ENCODE measurements at regions not wholly inside any gene's neighbourhood (a gene's known extent, or its start where the extent isn't known, plus 50 kb on each side); places are given as distances from the start of the nearest gene placed in this dataset.

- Histone ChIP-seq H3K27ac (ENCODE audit: low read depth in 2 of 2, low read length in 1 of 2) (peak overlapping the region; percentile 85 to 98), H4K20me1 (ENCODE audit: insufficient read depth) (no peaks in the 10 kb centered on the region), H3K79me2 (ENCODE audit: insufficient read depth) (no peaks in the 10 kb centered on the region), H3K4me3 (ENCODE audit: low read depth in 2 of 2, low read length in 1 of 2) (no peak overlapping the region), H3K4me1 (ENCODE audit: control insufficient read depth in 1 of 2, insufficient read depth in 2 of 2, low read depth in 1 of 2, low read length in 1 of 2) (peaks cover 21 to 47% of the 10 kb centered on the region in 2 experiments), H3F3A (replicated peaks; ENCODE audit: insufficient read depth) (peaks cover 21% of the 10 kb centered on the region), H3K36me3 (replicated peaks in 1 of 2; ENCODE audit: control insufficient read depth in 1 of 2, insufficient read depth in 2 of 2, low read length in 1 of 2) (no peaks in the 10 kb centered on the region), H2AFZ (ENCODE audit: low read depth) (peak overlapping the region; percentile 66; the same call in 1 of the 2 replicates), H3K27me3 (ENCODE audit: insufficient read depth) (no peaks in the 10 kb centered on the region), H3K9ac (no peak overlapping the region), H3K9me3 (no peaks in the 10 kb centered on the region), H3K9me2 (no peaks in the 10 kb centered on the region), H3K4me2 (peak overlapping the region; percentile 48)
- no peak for DNase-seq
- TF ChIP-seq NFIC (IDR thresholded peaks at IDR 0.05; ENCODE audit: borderline replicate concordance) (no peak), FOXM1 (IDR thresholded peaks at IDR 0.05; ENCODE audit: low read depth) (no peak), NRF1 (IDR thresholded peaks at IDR 0.05; ENCODE audit: low read depth, low read length) (no peak), REST (IDR thresholded peaks at IDR 0.05; ENCODE audit: low read depth, low read length) (no peak), JUND (IDR thresholded peaks at IDR 0.05) (no peak), TEAD4 (IDR thresholded peaks at IDR 0.05; ENCODE audit: borderline replicate concordance, insufficient read depth) (no peak), SMC3 (IDR thresholded peaks at IDR 0.05; ENCODE audit: low read depth, low read length) (no peak), FOSL2 (IDR thresholded peaks at IDR 0.05; ENCODE audit: borderline replicate concordance, low read depth) (no peak), YY1 (IDR thresholded peaks at IDR 0.05; ENCODE audit: low read depth) (no peak), MEF2A (IDR thresholded peaks at IDR 0.05; ENCODE audit: borderline replicate concordance, low read depth) (no peak), GABPA (IDR thresholded peaks at IDR 0.05; ENCODE audit: low read depth) (no peak), CHD2 (IDR thresholded peaks at IDR 0.05; ENCODE audit: low read length, partially characterized antibody) (no peak)
- TF ChIP-seq, protein P1, sequence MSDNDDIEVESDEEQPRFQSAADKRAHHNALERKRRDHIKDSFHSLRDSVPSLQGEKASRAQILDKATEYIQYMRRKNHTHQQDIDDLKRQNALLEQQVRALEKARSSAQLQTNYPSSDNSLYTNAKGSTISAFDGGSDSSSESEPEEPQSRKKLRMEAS (IDR thresholded peaks at IDR 0.05; ENCODE audit: low read depth) = no peak
- TF ChIP-seq, protein P2, sequence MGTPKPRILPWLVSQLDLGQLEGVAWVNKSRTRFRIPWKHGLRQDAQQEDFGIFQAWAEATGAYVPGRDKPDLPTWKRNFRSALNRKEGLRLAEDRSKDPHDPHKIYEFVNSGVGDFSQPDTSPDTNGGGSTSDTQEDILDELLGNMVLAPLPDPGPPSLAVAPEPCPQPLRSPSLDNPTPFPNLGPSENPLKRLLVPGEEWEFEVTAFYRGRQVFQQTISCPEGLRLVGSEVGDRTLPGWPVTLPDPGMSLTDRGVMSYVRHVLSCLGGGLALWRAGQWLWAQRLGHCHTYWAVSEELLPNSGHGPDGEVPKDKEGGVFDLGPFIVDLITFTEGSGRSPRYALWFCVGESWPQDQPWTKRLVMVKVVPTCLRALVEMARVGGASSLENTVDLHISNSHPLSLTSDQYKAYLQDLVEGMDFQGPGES (IDR thresholded peaks at IDR 0.05; ENCODE audit: low read depth, low read length) = no peak
- TF ChIP-seq, protein P3, sequence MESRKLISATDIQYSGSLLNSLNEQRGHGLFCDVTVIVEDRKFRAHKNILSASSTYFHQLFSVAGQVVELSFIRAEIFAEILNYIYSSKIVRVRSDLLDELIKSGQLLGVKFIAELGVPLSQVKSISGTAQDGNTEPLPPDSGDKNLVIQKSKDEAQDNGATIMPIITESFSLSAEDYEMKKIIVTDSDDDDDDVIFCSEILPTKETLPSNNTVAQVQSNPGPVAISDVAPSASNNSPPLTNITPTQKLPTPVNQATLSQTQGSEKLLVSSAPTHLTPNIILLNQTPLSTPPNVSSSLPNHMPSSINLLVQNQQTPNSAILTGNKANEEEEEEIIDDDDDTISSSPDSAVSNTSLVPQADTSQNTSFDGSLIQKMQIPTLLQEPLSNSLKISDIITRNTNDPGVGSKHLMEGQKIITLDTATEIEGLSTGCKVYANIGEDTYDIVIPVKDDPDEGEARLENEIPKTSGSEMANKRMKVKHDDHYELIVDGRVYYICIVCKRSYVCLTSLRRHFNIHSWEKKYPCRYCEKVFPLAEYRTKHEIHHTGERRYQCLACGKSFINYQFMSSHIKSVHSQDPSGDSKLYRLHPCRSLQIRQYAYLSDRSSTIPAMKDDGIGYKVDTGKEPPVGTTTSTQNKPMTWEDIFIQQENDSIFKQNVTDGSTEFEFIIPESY (IDR thresholded peaks at IDR 0.05; ENCODE audit: borderline replicate concordance, low read depth) = no peak
- TF ChIP-seq, protein P4, sequence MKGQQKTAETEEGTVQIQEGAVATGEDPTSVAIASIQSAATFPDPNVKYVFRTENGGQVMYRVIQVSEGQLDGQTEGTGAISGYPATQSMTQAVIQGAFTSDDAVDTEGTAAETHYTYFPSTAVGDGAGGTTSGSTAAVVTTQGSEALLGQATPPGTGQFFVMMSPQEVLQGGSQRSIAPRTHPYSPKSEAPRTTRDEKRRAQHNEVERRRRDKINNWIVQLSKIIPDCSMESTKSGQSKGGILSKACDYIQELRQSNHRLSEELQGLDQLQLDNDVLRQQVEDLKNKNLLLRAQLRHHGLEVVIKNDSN (IDR thresholded peaks at IDR 0.05; ENCODE audit: borderline replicate concordance, low read depth) = no peak
- ChIA-PET CTCF (interaction anchor here (1.1 kb wide), 1 partner anchor 1001 kb away, joined by 3 read pairs; no protein-coding TSS in a partner anchor), POLR2A (no interaction called here)
- 92% methylated on average over 3 of the region's 3 CpGs for WGBS (ENCODE audit: low lambda C conversion rate)
Observed at GRCh38 chr5:143888912-143889311, 77.0 kb downstream of the HMHB1 start.
